GM04504 (cell line): ENCODE measurements at regions not wholly inside any gene's neighbourhood (a gene's known extent, or its start where the extent isn't known, plus 50 kb on each side); places are given as distances from the start of the nearest gene placed in this dataset.

Experiments
- DNase-seq: peaks from one replicate; pipeline ENCODE4 v3.0.0-alpha.2; 2012; ENCODE audit warnings: low read depth

GRCh38 chr13:34322014-34322742 is 504.2 kb downstream of the RFC3 start:
- DNase-seq, result no peak

GRCh38 chr13:34322743-34323074 is 504.8 kb downstream of the RFC3 start:
- DNase-seq, result no peak

- no peak for DNase-seq
Measured at GRCh38 chr13:34335014-34336007, 517.4 kb downstream of the RFC3 start.

GRCh38 chr13:34338102-34338501 is 520.2 kb downstream of the RFC3 start:
- DNase-seq, result no peak

GRCh38 chr13:34340534-34340933 is 522.6 kb downstream of the RFC3 start:
- DNase-seq, result no peak

GRCh38 chr13:34343413-34343940 is 525.5 kb downstream of the RFC3 start:
- DNase-seq, result no peak

GRCh38 chr13:34344816-34345215 is 526.9 kb downstream of the RFC3 start:
- DNase-seq, result no peak

- DNase-seq, result no peak
Measured at GRCh38 chr13:34345258-34345965, 527.5 kb downstream of the RFC3 start.

- DNase-seq, result no peak
Measured at GRCh38 chr13:34346626-34347025, 528.7 kb downstream of the RFC3 start.

- no peak for DNase-seq
Measured at GRCh38 chr13:34347784-34348573, 530.0 kb downstream of the RFC3 start.

GRCh38 chr13:34349091-34349722 is 531.3 kb downstream of the RFC3 start:
- peak; percentile 99 for DNase-seq

- DNase-seq, result no peak
Measured at GRCh38 chr13:34350671-34351070, 532.7 kb downstream of the RFC3 start.

GRCh38 chr13:34351134-34351533 is 533.2 kb downstream of the RFC3 start:
- no peak for DNase-seq

- no peak for DNase-seq
Measured at GRCh38 chr13:34352958-34353357, 535.0 kb downstream of the RFC3 start.

- DNase-seq, result no peak
Measured at GRCh38 chr13:34356686-34357434, 538.9 kb downstream of the RFC3 start.

GRCh38 chr13:34357435-34358232 is 539.7 kb downstream of the RFC3 start:
- DNase-seq, result peak; percentile 70

- DNase-seq, result peak; percentile 68
Measured at GRCh38 chr13:34358811-34359513, 541.0 kb downstream of the RFC3 start.

- no peak for DNase-seq
Measured at GRCh38 chr13:34360702-34361101, 542.8 kb downstream of the RFC3 start.

- peak; percentile 92 for DNase-seq
Measured at GRCh38 chr13:34361560-34361959, 543.6 kb downstream of the RFC3 start.
